ENCODE measurements at regions not wholly inside any gene's neighbourhood (a gene's known extent, or its start where the extent isn't known, plus 50 kb on each side); places are given as distances from the start of the nearest gene placed in this dataset.
"Not testable (repeated sequence)": the region's sequence is repeated elsewhere in the genome, so short reads cannot be mapped to it uniquely, and the experiment has no call there.

DNA sequence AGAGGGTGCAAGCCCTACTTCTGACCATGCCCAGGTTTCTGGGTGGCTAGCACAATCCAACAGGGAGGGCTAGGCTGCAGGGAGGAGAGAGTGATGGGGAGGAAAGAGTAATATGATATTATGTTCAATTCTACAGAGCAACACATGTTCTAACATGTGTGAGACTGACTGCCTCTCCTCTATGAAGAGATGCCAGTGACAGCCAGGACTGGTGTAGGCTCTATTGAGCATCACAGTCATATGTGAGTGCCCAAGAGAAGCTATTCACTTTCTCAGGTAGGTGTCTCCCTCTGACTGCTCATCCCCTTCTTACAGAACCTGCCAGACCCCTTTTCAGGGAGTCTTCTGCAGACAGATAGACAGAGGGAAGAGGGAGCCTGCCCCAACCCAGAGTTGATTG, 446.1 kb downstream of the SIPA1L2 start:
- no peak for DNase-seq

DNA sequence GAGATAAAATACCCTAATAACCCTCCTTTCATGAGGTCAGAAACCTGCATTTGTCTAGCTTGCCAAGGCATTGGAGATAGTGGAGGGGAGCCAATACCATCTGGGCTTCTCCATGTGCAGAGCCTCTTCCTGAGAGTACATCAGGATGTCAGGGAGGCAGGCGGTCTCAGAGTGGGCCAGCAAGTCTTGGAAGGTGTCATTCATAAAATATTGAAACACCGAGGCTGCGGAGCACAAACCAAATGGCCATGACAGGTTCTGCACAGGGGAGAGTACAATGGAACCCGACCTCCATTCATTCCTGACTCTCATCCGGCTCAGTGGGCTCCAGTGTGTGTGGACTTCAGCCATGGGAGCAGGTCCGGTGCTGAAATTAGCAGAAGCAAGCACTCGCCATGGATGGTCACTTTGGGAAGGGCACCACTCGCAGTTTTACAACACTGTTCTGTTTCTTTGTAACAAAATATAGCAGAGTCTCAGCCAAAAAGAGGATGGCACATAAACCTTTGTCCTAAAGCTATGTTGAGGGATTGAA, 446.6 kb downstream of the SIPA1L2 start:
- no peak for DNase-seq

DNA sequence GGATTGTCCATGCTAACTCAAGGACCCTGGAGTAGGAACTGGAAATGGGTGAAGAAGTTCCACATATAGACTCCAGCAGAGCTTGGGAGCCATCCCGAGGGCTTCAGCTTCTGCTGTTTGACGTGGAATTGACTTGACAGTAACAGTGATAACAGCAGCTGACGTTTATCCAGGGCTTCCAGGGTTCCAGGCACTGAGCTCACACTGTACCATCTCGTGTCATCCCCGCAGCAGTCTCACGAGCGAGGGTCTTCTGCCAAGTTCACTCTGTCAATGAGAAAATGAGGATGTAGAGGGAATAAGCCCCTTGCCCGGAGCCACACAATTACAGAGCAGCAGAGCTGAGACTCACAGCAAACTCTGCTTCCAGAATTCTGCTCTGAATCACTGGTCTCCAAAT, 447.7 kb downstream of the SIPA1L2 start:
- DNase-seq: no peak

DNA sequence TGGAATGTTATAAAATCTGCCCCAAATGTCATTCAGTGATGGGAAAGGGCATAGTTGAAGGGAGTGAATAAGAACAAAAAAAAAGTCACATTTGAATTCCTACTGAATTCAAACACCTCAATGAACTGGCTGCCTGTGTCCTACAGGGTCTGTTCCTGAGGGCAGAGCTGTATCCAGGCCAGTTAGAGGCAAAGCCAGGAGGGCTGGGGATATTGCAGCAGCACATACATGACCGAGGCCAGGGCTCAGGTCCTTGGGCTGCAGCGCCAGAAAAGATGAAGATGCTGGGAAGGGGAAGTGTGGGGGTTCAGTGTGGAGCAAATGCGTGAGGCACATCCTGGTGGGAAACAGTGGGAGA, 449.2 kb downstream of the SIPA1L2 start:
- no peak for DNase-seq

DNA sequence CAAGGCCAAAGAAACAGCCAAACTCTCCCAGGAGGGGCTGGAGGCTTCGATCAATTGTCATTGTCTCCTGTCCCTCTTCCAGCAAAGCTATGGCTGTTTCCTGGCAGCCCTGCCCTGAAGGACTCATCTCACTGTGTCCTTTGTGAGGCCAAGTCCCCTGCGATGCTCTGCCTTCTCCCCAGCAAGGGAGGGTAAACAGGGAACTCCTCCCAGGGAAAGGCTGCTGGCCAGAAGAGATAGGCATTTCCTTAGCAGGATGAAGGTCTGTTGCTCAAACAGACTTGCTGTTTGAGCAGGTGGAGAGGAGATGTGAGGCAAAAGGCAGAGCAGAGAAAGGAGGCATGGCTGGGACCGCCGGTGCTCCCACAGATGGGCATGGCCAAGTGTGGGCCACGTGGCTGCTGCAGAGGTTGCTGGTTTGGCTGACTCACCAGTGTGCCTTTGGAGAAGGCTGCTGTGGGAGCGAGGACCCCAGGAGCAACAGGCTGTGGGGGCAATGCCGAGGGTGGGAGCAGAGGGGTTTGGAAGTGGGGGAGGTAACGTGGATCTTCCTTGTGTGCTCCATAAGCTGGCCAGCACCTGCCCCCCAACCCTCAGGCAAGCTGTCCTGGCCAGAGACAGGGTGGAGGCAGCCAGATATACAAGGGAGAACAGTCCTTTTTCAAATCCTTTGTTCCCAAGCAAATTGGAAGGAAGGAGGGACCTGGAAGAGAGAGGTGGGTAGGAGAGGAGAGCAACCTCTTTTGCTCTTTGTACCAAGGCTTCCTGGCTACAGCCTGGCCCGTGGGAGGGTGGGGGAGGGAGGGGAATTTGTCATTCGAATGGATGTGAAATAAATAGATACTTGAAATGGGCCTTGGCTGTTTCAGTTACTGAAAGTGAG, 449.8 kb downstream of the SIPA1L2 start:
- DNase-seq: no peak

DNA sequence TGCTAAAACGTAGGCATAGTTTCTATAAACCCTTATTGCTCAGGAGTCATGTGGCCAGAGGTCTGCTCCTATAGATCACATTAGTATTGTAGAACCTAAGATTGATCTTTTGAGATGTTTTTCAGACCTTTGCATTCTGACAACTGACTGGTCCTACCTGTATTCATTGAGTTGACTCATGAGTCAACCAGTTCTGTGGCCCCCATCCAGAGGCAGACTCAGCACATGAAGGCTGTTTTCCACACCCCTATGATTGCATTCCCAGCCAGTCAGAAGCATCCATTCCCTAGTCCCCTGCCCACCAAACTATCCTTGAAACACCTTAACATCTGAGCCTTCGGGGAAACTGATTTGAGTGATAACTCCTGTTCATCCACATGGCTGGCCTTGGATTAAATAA, 451.7 kb downstream of the SIPA1L2 start:
- DNase-seq: no peak

DNA sequence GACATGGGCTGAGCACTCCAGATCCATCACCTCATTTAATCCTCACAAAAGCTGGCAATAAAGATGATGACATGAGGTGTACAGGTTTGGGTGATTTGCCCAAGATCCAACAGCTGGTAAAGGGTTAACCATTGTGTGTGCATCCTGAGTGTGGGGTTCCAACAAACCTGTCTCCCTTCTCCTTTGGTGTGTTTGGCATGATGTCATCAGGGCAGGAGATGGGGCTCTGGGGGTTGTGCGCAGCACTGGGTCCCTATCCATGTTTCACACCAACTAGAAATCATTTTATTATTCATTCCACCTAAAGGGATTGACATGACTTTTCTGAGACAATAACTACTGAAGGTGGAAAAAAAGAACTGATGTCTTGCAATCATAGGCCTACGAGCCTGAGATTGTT, 452.5 kb downstream of the SIPA1L2 start:
- no peak for DNase-seq

DNA sequence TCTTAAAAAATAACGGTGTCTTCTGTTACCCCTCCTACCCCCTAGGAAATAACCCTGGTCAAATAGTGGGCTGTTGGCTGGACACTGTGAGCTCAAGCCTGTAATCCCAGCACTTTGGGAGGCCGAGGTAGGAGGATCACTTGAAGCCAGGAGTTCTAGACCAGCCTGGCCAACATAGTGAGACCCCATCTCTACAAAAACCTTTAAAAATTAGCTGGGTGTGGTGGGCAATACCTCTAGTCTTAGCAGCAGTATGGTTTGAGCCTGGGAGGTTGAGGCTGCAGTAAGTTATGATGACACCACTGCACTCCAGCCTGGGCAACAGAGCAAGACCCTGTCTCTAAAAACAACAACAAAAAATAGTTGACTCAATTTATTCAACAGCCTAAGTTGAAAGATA, 453.7 kb downstream of the SIPA1L2 start:
- no peak for DNase-seq

DNA sequence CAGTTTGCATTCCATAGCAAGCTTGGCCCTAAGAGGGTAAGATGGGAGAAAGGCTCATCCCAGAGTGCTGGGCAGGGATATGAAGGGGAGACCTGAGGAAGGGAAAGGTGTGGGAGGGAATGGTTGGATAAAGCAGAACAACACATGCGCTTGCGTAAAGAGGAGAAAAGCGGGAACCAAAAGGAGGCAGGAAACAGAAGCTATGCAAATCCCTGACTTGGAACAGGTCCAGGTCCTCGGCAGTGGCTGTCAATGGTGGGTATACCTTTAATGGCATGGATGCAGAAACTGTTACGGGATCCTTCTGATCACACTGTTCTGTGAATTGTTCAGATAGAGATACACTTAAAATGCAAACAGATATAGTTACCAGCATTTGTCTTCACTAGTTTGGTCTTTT, 455.6 kb downstream of the SIPA1L2 start:
- no peak for DNase-seq

DNA sequence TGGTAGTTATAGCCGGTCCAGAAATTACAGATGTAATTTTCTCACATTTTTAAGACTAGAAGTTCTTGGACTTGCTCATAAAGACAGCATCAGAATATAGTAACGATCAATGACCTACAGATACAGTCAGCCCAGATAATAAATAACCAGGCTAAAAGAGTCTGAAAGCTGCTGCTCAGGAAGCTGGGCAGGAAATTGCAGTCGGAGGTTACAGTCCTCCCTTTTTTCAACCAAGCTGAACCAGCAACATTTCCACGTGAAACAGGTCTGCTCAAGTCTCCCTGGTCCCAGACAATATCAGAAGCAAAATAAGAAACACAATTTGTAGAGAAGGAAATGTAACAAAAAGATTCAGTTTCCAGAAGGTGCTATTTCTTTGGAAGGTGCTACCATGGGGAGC, 457.4 kb downstream of the SIPA1L2 start:
- no peak for DNase-seq

DNA sequence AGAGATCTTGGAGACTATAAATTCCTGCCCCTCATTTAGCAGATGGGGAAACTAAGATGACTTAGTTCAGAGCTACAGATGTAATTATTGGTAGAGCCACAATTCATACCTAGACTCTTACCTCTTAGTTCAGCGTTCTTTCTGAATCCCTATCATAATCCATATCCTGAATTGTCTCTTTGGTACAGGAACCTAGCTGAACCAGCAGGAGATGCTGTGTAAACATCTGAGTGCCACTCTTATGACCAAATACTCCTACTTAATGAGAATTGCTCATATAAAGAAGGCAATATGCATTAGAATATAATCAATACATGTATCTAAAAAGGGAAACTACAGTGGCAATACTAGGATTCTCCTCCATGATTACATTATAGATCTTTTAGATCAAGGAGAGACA, 459.0 kb downstream of the SIPA1L2 start:
- no peak for DNase-seq

DNA sequence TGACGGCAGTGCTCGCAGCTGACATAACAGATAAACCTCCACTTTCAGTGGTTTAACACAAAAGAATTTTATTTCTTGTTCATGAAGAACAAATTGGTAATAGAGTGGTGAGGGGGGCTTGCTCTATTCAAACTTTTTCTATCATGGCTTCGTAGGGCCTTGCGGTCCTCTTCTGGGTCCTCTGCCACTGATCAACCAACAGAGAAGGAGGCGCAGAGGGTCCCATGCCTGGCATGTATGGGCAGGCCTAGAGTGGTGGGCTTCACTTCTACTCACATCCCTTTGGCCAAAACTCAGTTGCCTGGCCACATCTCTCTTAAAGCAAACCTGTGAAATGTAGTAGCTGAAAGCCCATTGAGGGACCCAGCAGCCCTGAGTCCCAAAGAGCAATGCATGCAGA, 460.5 kb downstream of the SIPA1L2 start:
- no peak for DNase-seq

DNA sequence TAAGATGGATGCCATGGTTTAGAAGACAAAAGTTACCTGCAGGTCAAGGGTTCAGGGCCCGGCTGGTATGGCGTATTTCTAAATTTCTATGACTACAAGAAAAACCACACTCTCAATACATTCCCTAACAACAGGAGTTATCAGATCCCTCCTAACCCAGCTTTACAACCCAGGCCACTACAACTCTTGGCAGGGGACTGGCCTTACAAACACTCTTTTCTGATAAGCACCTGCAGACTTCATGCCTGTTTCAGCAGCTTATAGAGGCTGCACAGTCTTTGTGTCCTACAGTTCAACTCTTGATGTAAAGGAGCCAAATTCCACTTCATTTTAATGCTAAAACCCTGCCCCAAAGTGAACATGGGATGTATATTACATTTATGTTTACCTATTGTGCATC, 461.4 kb downstream of the SIPA1L2 start:
- no peak for DNase-seq

DNA sequence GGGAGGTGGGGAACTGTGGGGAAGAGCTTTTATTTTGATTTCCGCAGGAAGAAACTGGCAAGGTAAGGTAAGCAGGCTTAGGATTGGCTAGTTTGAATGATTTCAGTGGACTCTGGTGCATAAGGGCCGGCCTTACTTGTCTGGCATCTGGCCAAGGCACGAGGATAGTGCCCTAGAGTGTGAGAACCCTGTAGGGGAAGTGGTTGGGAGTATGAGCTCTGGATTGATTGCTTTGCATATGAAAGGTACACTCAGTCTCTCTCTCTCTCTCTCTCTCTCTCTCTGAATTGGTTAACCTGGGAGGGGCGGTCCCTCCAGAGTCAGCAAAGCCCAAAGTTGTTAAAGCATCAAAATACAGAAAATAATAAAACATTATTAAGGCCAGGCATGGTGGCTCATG, 463.0 kb downstream of the SIPA1L2 start:
- no peak for DNase-seq

DNA sequence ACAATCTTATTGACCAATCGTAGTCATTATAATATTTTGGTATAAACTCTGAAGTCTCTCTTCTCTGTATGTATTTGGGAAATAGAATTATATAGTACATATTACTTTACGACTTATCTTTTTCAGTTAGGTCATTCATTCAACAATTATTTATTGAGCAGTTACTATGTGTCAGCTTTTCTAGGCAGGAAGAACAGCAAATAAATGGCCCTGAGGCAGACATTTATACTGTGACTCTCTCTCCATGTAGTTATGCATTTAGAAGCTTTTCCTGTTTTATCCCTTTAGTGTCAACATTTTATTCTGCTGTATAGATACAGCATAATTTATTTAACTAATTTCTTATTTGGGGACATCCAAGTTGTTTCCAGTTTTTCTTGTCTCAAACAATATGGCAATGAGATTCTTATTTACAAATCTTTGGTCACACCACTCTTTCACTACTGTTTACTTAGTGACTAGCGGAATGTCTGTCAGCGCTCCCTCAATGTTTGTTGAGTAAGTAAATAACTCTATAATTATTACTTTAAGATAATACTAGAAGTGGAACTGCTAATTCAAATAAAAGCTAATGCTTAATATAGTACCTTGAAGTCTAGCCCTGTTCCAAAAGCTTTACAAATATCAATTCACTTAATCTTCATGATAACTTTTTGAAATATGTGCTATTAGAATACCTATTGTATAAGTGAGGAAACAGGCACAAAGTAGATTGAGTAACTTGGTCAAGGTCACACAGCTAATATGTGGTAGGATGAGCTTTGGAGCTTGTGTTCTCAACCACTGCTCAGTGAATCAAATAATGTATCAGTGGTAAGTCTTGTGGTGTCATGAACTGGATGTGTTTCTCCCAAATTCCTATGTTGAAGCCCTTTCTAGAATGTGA, 465.6 kb downstream of the SIPA1L2 start:
- no peak for DNase-seq

DNA sequence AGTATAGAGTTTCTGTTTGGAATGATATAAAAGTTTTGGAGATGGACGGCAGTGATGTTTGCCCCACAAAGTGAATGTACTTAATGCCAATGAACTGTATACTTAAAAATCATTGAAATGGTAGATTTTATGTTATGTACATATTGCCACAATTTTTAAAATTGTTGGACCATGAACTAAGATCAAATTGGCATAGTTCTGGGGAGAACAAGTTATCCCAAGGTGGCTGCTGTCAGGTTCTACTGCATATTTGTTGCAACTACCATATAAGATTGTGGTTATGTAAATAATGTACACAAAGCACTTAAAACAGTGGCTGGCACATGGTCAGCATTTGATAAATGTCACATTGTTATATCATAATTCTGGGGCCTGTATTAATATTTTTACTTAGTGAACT, 466.4 kb downstream of the SIPA1L2 start:
- no peak for DNase-seq

DNA sequence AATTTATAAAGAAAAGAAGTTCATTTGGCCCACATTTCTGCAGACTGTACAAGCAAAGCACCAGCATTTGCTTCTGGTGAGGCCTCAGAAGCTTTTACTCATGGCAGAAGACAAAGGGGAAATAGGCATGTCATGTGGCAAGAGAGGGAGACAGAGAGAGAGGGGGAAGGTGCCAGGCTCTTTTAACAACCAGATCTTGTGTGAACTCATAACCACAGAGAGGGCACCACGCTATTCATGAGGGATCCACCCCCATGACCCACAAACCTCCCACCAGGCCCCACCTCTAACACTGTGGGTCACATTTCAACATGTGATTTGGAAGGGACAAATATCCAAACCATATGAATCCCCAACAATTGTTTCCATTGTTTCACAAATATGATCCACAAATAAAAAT, 467.9 kb downstream of the SIPA1L2 start:
- DNase-seq: no peak

DNA sequence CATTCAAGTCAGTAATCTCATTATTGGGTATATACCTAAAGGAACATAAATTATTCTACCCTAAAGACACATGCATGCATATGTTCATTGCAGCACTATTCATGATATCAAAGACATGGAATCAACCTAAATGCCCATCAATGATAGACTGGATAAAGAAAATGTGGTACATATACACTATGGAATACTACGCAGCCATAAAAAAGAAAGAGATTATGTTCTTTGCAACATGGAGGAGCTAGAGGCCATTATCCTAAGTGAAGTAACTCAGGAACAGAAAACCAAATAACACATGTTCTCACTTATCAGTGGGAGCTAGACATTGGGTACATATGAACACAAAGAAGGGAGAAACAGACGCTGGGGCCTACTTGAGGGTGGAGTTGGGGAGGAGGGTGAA, 471.4 kb downstream of the SIPA1L2 start:
- DNase-seq: not testable (repeated sequence)

DNA sequence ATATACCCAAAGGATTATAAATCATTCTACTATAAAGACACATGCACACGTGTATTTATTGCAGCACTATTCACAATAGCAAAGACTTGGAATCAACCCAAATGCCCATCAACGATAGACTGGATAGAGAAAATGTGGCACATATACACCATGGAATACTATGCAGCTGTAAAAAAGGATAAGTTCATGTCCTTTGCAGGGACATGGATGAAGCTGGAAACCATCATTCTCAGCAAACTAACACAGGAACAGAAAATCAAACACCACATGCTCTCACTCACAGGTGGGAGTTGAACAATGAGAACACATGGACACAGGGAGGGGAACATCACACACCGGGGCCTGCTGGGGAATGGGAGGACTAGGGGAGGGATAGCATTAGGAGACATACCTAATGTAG, 473.9 kb downstream of the SIPA1L2 start:
- DNase-seq: not testable (repeated sequence)

DNA sequence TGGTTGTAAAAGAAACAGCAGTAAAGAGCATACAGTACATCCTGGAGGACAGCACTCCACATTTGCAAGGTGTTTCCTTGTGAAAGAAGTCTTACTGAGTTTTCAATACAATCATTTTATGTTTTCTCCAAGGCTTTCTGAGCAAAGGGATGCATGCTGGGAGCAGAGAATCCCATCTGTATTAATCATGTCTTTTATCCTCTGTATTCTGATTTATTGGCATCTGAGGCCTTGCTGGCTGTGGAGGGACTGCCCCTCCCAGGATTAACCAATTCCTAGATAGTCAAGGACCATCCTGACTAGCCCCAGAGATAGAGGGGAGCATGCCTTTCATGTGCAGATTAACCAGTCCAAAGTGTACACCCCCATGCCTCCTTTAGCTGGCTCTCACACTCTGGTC, 476.3 kb downstream of the SIPA1L2 start:
- DNase-seq: no peak

DNA sequence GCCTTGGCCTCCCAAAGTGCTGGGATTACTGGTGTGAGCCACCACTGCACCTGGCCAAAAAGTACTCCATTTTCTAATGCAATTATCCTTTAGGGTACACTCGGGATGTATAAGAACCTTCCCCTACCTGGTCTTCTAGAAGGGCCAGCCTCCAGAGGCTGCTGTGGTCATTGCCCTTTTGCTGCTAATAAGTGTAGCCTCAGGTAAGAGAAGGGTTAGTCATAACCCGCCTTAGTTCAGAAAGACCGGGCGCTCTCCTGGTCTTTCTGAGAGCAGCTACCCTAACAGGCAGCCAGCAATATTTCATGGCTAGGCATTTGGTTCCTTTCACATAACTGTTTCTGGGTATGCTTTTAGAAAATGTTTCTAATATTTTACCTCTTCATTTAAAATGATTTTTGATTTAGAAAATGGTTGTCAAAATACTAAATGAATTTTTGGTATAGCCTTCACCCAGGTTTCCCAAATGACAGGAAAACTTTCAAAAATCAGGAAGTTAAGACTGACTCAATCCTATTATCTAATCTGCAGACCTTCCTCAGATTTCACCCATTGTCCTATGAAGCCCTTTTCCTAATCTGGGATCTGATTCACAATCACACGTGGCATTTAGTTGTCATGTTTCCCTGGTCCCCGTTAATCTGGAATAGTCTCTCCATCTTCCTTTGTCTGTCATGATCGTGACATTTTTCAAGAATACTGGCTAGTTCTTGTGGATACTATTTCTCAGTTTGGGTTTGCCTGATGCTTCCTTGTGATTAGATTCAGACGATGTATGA, 479.0 kb downstream of the SIPA1L2 start:
- DNase-seq: no peak

DNA sequence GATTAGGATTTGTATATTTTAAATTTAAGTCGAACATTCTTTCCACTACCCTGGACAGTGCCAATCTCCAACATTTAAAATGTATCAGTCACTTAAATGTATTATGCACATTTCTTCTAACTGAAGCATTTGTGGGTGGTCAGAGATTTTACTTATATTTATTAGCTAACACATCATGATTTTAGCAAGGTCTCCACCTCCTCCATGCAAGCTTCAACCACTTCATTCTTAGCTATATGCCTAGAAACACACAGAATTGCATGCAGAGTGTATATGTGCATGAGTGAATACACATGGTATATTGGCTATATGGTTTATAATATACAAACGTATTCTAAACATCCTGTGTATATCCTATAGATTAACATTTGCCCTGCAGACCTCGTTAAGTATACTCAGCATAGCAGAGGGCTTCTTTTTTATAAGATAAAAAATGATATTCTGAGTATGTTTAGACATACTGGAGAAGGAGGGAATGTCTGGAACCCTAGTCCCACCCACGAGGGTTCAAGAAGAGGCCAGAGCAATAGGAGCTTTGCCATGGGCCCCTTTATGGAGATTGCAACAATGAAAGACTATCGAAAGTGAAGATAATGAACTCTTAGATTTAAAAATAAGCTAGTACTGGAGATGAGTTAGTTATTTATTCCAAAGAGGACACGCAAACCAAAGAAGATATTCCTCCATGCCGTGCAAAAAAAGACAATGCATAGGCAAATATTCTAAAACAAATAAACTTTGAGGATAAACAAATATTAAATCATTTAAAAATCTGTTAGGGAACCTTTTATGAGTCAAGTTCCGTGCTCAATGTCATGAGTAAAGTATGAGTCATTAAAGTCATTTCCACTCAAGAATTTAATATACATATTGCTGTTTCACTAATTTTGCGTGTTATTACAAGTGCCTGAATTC, 480.4 kb downstream of the SIPA1L2 start:
- DNase-seq: no peak

All from T-helper 9 cell (primary cell).